Progenitor cell of endocrine pancreas (in vitro differentiated cells): ENCODE measurements at regions not wholly inside any gene's neighbourhood (a gene's known extent, or its start where the extent isn't known, plus 50 kb on each side); places are given as distances from the start of the nearest gene placed in this dataset.

Source experiments
- DNase-seq: peaks from one replicate; pipeline ENCODE4 v3.0.0; 2021; ENCODE audit warnings: low spot score; ENCODE audit not compliant: unreplicated experiment
- H3K27ac Mint-ChIP-seq: 2 replicates; pipeline ENCODE4 v1.8.0; 2021; ENCODE audit warnings: mild to moderate bottlenecking, moderate library complexity, mixed read lengths
- H3K27me3 Mint-ChIP-seq: 2 replicates; pipeline ENCODE4 v1.8.0; 2021; ENCODE audit warnings: mixed read lengths
- H3K36me3 Mint-ChIP-seq: 2 replicates; pipeline ENCODE4 v1.8.0; 2022; ENCODE audit warnings: mixed read lengths; ENCODE audit not compliant: insufficient read depth
- H3K4me1 Mint-ChIP-seq: 2 replicates; pipeline ENCODE4 v1.8.0; 2021; ENCODE audit warnings: low read depth, mixed read lengths
- H3K4me3 Mint-ChIP-seq: 2 replicates; pipeline ENCODE4 v1.8.0; 2021; ENCODE audit warnings: low read depth, mild to moderate bottlenecking, moderate library complexity, mixed read lengths
- H3K9me3 Mint-ChIP-seq: 2 replicates; pipeline ENCODE4 v1.8.0; 2021; ENCODE audit warnings: low read depth, mixed read lengths
- TF ChIP-seq, protein P1 (sequence below): fragments of 200-600 bp; sonication (generic); IDR thresholded peaks from one replicate; pipeline ENCODE4 v1.5.0; 2021; ENCODE audit warnings: antibody characterized with exemption, mild to moderate bottlenecking; ENCODE audit not compliant: unreplicated experiment

GRCh38 chr1:186620566-186621350 is 59.5 kb downstream of the PTGS2 start:
- no peaks in the 10 kb centered on the region for H3K9me3 Mint-ChIP-seq
- H3K4me3 Mint-ChIP-seq, result no peak overlapping the region
- H3K4me1 Mint-ChIP-seq, result no peaks in the 10 kb centered on the region
- no peaks in the 10 kb centered on the region for H3K27me3 Mint-ChIP-seq
- DNase-seq, result no peak
- no peak overlapping the region for H3K27ac Mint-ChIP-seq
- no peaks in the 10 kb centered on the region for H3K36me3 Mint-ChIP-seq
- TF ChIP-seq, protein P1, sequence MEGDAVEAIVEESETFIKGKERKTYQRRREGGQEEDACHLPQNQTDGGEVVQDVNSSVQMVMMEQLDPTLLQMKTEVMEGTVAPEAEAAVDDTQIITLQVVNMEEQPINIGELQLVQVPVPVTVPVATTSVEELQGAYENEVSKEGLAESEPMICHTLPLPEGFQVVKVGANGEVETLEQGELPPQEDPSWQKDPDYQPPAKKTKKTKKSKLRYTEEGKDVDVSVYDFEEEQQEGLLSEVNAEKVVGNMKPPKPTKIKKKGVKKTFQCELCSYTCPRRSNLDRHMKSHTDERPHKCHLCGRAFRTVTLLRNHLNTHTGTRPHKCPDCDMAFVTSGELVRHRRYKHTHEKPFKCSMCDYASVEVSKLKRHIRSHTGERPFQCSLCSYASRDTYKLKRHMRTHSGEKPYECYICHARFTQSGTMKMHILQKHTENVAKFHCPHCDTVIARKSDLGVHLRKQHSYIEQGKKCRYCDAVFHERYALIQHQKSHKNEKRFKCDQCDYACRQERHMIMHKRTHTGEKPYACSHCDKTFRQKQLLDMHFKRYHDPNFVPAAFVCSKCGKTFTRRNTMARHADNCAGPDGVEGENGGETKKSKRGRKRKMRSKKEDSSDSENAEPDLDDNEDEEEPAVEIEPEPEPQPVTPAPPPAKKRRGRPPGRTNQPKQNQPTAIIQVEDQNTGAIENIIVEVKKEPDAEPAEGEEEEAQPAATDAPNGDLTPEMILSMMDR, result no peak

DNA sequence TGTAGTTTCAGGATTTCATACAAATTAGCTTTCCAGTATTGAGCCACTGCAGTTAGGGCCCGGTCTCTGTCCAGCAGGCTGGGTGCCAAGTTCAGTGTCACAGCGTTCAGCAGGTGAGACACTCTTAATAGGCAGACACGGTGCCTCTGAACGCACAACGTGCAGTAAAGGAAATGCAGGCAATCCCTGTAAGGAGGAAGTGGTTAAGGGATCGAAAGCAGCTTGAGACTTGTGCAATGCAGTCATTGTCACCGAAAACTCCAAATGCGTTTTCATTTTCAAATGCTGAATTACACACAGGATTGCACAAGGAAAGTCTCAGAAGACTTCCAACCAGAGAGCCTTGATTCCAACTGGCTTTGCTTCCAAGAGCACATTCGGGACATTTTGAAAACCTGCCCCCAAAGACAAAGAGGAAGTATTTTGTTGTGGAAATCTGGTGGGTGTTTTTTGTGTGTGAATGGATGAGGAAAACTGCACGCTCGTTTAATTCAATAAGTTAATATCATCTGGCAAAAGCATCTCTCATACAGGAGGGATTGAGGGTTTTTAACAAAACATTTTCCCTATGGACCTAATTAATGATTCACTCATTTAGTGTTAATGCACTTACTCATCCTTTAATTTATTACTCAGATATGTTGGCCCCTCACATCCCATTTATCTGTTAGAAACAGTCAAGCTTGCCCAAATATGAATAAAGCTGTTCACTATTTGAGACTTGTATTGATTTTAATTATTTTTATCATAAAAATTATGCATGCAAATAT is 61.6 kb downstream of the PTGS2 start:
- H3K27me3 Mint-ChIP-seq, result no peaks in the 10 kb centered on the region
- TF ChIP-seq, protein P1, result no peak
- H3K9me3 Mint-ChIP-seq, result no peaks in the 10 kb centered on the region
- H3K4me3 Mint-ChIP-seq, result no peak overlapping the region
- H3K27ac Mint-ChIP-seq, result no peak overlapping the region
- H3K36me3 Mint-ChIP-seq, result no peaks in the 10 kb centered on the region
- DNase-seq, result no peak
- no peaks in the 10 kb centered on the region for H3K4me1 Mint-ChIP-seq

GRCh38 chr1:186617926-186618325 is 62.3 kb downstream of the PTGS2 start:
- TF ChIP-seq, protein P1, result no peak
- Mint-ChIP-seq H3K4me1 (no peaks in the 10 kb centered on the region), H3K27me3 (no peaks in the 10 kb centered on the region), H3K9me3 (no peaks in the 10 kb centered on the region), H3K27ac (no peak overlapping the region), H3K4me3 (no peak overlapping the region), H3K36me3 (no peaks in the 10 kb centered on the region)
- no peak for DNase-seq

GRCh38 chr1:186616511-186616910 is 63.7 kb downstream of the PTGS2 start:
- Mint-ChIP-seq H3K36me3 (no peaks in the 10 kb centered on the region), H3K4me3 (no peak overlapping the region), H3K27ac (no peak overlapping the region), H3K9me3 (peaks cover 4% of the 10 kb centered on the region), H3K4me1 (no peaks in the 10 kb centered on the region), H3K27me3 (no peaks in the 10 kb centered on the region)
- TF ChIP-seq, protein P1, result no peak
- DNase-seq, result no peak

DNA sequence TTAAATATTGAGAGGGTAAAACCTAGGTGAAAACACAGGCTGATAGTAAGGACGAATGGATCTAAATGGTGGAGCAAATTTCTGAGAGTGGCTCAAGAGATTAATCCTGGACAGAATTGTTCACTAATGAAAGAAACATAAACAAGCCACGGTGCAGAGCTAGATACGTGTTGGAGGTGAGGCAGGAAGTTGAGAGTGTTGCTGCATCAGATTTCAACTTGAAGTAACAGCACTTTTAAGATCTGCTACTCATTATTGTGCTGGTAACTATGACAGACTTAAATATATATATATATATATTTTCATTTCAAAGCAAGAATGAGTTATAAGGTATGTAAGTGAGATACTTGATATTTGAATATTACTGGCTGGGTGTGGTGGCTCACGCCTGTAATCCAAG is 64.9 kb downstream of the PTGS2 start:
- H3K36me3 Mint-ChIP-seq, result no peaks in the 10 kb centered on the region
- no peak for DNase-seq
- H3K4me1 Mint-ChIP-seq, result no peaks in the 10 kb centered on the region
- H3K9me3 Mint-ChIP-seq, result peaks cover 4% of the 10 kb centered on the region
- H3K27me3 Mint-ChIP-seq, result no peaks in the 10 kb centered on the region
- no peak overlapping the region for H3K27ac Mint-ChIP-seq
- TF ChIP-seq, protein P1, result no peak
- H3K4me3 Mint-ChIP-seq, result no peak overlapping the region
